ENCODE measurements at regions not wholly inside any gene's neighbourhood (a gene's known extent, or its start where the extent isn't known, plus 50 kb on each side); places are given as distances from the start of the nearest gene placed in this dataset.

GRCh38 chr7:131741446-131741845, 185.0 kb upstream of the PODXL start:
- no peak overlapping the region for H3K9ac ChIP-seq (ENCODE audit: insufficient read depth in 1 of 2, low read depth in 2 of 2, low read length in 2 of 2)
- no peaks in the 10 kb centered on the region for H3K4me1 ChIP-seq (replicated peaks in 1 of 2; ENCODE audit: control insufficient read depth in 2 of 2, insufficient read depth in 2 of 2, low read length in 2 of 2)
- FAIRE-seq = no peak
- no peaks in the 10 kb centered on the region for H3K36me3 ChIP-seq (ENCODE audit: control insufficient read depth, insufficient read depth, low read length)
- H3K27me3 ChIP-seq (ENCODE audit: control insufficient read depth in 2 of 2, insufficient read depth in 2 of 2, low read length in 2 of 2) = peaks cover 3 to 15% of the 10 kb centered on the region in 2 experiments; a peak in 2 of 5 replicates
- H4K20me1 ChIP-seq (replicated peaks; ENCODE audit: control insufficient read depth, insufficient read depth, low read length) = no peaks in the 10 kb centered on the region
- TF ChIP-seq, protein P1, sequence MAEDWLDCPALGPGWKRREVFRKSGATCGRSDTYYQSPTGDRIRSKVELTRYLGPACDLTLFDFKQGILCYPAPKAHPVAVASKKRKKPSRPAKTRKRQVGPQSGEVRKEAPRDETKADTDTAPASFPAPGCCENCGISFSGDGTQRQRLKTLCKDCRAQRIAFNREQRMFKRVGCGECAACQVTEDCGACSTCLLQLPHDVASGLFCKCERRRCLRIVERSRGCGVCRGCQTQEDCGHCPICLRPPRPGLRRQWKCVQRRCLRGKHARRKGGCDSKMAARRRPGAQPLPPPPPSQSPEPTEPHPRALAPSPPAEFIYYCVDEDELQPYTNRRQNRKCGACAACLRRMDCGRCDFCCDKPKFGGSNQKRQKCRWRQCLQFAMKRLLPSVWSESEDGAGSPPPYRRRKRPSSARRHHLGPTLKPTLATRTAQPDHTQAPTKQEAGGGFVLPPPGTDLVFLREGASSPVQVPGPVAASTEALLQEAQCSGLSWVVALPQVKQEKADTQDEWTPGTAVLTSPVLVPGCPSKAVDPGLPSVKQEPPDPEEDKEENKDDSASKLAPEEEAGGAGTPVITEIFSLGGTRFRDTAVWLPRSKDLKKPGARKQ (CRISPR knock-in tag; IDR thresholded peaks at IDR 0.05) = no peak
- TF ChIP-seq CUX1 (CRISPR knock-in tag; IDR thresholded peaks at IDR 0.05) (no peak), TGIF2 (CRISPR knock-in tag; IDR thresholded peaks at IDR 0.05) (no peak), ILF3 (IDR thresholded peaks at IDR 0.05; ENCODE audit: borderline replicate concordance) (no peak), HNRNPL (IDR thresholded peaks at IDR 0.05; ENCODE audit: low read depth, low read length) (no peak), BHLHE40 (IDR thresholded peaks at IDR 0.05; ENCODE audit: low read length) (no peak), TEAD4 (IDR thresholded peaks at IDR 0.05; ENCODE audit: low read length) (no peak), TEAD4 (CRISPR knock-in tag; IDR thresholded peaks at IDR 0.05; ENCODE audit: borderline replicate concordance) (no peak), ZNF695 (CRISPR knock-in tag; IDR thresholded peaks at IDR 0.05) (no peak), EP300 (IDR thresholded peaks at IDR 0.05; ENCODE audit: low read length) (no peak), ZNF124 (CRISPR knock-in tag; IDR thresholded peaks at IDR 0.05) (no peak)
- TF ChIP-seq, protein P2, sequence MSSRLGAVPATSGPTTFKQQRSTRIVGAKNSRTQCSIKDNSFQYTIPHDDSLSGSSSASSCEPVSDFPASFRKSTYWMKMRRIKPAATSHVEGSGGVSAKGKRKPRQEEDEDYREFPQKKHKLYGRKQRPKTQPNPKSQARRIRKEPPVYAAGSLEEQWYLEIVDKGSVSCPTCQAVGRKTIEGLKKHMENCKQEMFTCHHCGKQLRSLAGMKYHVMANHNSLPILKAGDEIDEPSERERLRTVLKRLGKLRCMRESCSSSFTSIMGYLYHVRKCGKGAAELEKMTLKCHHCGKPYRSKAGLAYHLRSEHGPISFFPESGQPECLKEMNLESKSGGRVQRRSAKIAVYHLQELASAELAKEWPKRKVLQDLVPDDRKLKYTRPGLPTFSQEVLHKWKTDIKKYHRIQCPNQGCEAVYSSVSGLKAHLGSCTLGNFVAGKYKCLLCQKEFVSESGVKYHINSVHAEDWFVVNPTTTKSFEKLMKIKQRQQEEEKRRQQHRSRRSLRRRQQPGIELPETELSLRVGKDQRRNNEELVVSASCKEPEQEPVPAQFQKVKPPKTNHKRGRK (tag; IDR thresholded peaks at IDR 0.05) = no peak
- H3K79me2 ChIP-seq (ENCODE audit: control insufficient read depth, insufficient read depth, low read length) = no peaks in the 10 kb centered on the region
- intact Hi-C loops (cut with micrococcal nuclease) (no loop called here), in situ Hi-C loops (cut with MboI) (no loop called here)
- 0% methylated on average over 4 of the region's 4 CpGs for WGBS (ENCODE audit: insufficient coverage, low coverage, missing lambda C conversion rate)
- CTCF ChIA-PET (ENCODE audit: low intra/inter-chr PET ratio) = no interaction called here
- ATAC-seq = no peak
- no peaks in the 10 kb centered on the region for H3K9me3 ChIP-seq (replicated peaks; ENCODE audit: control insufficient read depth, insufficient read depth, low read depth, low read length)
- BruUV-seq (replicated peaks) = no TSS peak
- no peak for DNase-seq (ENCODE audit: extremely low read depth in 1 of 4, low spot score in 3 of 4)
- H3K4me3 ChIP-seq = no peak overlapping the region
- no peaks in the 10 kb centered on the region for H3K9me1 ChIP-seq (ENCODE audit: control insufficient read depth, insufficient read depth, low read length)
- no peak overlapping the region for H3K27ac ChIP-seq (ENCODE audit: extremely low read depth, low read depth, low read length)
- no peak overlapping the region for H3K4me2 ChIP-seq (ENCODE audit: insufficient read depth, low read length)
- H2AFZ ChIP-seq (ENCODE audit: low read depth, low read length) = no peak overlapping the region
- POLR2A ChIA-PET = interaction anchor here (1.1 kb wide), 1 partner anchor 14 kb away, joined by 3 read pairs; no protein-coding TSS in a partner anchor
